NT2/D1 (cell line): ENCODE measurements at regions not wholly inside any gene's neighbourhood (a gene's known extent, or its start where the extent isn't known, plus 50 kb on each side); places are given as distances from the start of the nearest gene placed in this dataset.

Source experiments
- DNase-seq: peaks from one replicate; pipeline ENCODE4 v3.0.0-alpha.2; 2011; ENCODE audit warnings: low read depth, low spot score
- H3K27me3 ChIP-seq: 2 replicates; pipeline ENCODE4 v1.6.0; 2011; ENCODE audit warnings: mild to moderate bottlenecking; ENCODE audit not compliant: insufficient read length, insufficient read depth
- H3K36me3 ChIP-seq: 2 replicates; pipeline ENCODE4 v1.6.1; 2011; ENCODE audit warnings: mild to moderate bottlenecking, low read length, mixed read lengths; ENCODE audit not compliant: insufficient read depth, insufficient read length
- H3K4me1 ChIP-seq: 2 replicates; pipeline ENCODE4 v1.5.1; 2011; ENCODE audit not compliant: insufficient read depth, insufficient read length
- H3K4me3 ChIP-seq: 2 replicates; pipeline ENCODE4 v1.5.1; 2011; ENCODE audit warnings: low read depth; ENCODE audit not compliant: insufficient read length
- H3K9ac ChIP-seq: 2 replicates; pipeline ENCODE4 v1.6.0; 2011; ENCODE audit warnings: low read depth; ENCODE audit not compliant: insufficient read length
- H3K9me3 ChIP-seq: 2 replicates; pipeline ENCODE4 v1.5.1; 2011; ENCODE audit warnings: mild to moderate bottlenecking, low read length; ENCODE audit not compliant: insufficient read depth
- SUZ12 ChIP-seq: IDR thresholded peaks from 2 replicates; pipeline ENCODE4 v1.6.1; 2011; ENCODE audit not compliant: insufficient read length, insufficient read depth; ENCODE audit errors: extremely low read depth
- YY1 ChIP-seq: IDR thresholded peaks from 2 replicates; pipeline ENCODE4 v1.6.1; 2011; ENCODE audit not compliant: insufficient read length, insufficient read depth
- ZNF274 ChIP-seq: IDR thresholded peaks from 2 replicates; pipeline ENCODE4 v1.6.1; 2011; ENCODE audit warnings: mild to moderate bottlenecking, low read depth, low read length

DNA sequence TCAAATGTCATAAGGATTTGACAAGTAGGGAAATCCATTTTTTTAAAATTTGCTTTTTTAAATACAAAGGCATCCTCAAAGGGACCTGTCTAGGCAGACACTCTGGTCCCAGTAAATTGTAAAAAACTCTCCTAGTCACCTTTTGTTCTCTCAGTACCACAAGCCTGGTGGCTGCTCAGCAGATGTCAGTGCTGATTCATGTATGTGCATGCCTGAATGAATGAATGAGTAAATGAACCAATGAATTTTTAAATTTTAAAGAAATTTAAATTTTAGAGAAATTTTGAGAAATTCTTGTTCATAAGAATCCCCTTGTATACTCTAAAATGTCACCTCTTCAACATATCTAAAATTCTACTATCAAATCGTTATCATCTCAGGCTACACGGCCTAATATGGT lies 199.5 kb downstream of the TLE3 start:
- no peaks in the 10 kb centered on the region for H3K27me3 ChIP-seq
- no peaks in the 10 kb centered on the region for H3K36me3 ChIP-seq
- no peak overlapping the region for H3K9ac ChIP-seq
- DNase-seq = no peak
- no peaks in the 10 kb centered on the region for H3K4me1 ChIP-seq
- no peaks in the 10 kb centered on the region for H3K9me3 ChIP-seq
- no peak for TF ChIP-seq SUZ12
- no peak for TF ChIP-seq YY1
- no peak for TF ChIP-seq ZNF274
- H3K4me3 ChIP-seq = no peak overlapping the region

DNA sequence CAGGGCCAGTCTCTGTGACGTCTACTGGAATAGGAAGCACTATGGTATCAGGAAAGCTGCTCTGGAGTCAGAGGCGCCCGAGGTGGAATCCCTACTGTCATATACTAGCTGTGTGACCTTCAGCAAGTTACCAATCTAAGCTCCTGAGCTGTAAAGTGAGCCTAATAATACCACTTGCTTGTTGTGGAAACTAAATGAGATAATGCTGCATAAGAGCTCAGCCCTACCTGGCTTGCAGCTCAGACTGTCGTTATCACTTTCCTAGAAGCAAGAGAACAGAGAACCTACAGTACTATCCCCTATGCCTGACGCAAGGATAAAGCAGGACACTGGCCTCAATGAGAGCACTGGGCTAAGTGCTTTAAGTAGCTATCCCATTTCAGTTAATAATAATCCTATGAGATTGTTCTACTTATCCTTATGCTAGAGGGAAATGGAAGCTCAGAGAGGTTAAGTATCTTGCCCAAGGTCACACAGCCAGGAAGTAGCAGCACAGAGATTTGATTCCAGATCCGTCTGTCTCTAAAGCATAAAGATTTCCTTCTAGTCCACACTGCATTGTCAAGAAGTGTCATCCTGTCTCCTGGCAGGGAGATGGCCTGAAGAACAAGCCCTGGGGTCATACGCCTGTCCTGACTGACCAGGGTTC lies 195.2 kb downstream of the TLE3 start:
- TF ChIP-seq YY1 (no peak), SUZ12 (no peak), ZNF274 (no peak)
- no peak overlapping the region for H3K9ac ChIP-seq
- DNase-seq = no peak
- H3K4me3 ChIP-seq = no peak overlapping the region
- H3K9me3 ChIP-seq = no peaks in the 10 kb centered on the region
- peaks cover 1% of the 10 kb centered on the region for H3K27me3 ChIP-seq
- H3K4me1 ChIP-seq = peaks cover 2% of the 10 kb centered on the region
- no peaks in the 10 kb centered on the region for H3K36me3 ChIP-seq

GRCh38 chr15:69903470-69904469 lies 193.9 kb downstream of the TLE3 start:
- Histone ChIP-seq H3K9ac (no peak overlapping the region), H3K4me1 (peaks cover 2% of the 10 kb centered on the region), H3K9me3 (no peaks in the 10 kb centered on the region), H3K36me3 (no peaks in the 10 kb centered on the region), H3K4me3 (no peak overlapping the region), H3K27me3 (peaks cover 9% of the 10 kb centered on the region)
- DNase-seq = no peak
- no peak for TF ChIP-seq ZNF274
- TF ChIP-seq SUZ12 = no peak
- TF ChIP-seq YY1 = no peak

GRCh38 chr15:69906256-69907185 lies 191.2 kb downstream of the TLE3 start:
- no peak for DNase-seq
- Histone ChIP-seq H3K27me3 (peaks cover 9% of the 10 kb centered on the region), H3K36me3 (no peaks in the 10 kb centered on the region), H3K9ac (no peak overlapping the region), H3K9me3 (0 out of 2 replicates have a peak, but pooled peaks cover 9% of the 10 kb centered on the region), H3K4me3 (no peak overlapping the region), H3K4me1 (peaks cover 2% of the 10 kb centered on the region)
- TF ChIP-seq YY1 (no peak), ZNF274 (no peak), SUZ12 (no peak)

GRCh38 chr15:69908060-69908459 lies 189.7 kb downstream of the TLE3 start:
- Histone ChIP-seq H3K4me3 (no peak overlapping the region), H3K9me3 (0 out of 2 replicates have a peak, but pooled peaks cover 9% of the 10 kb centered on the region), H3K4me1 (peaks cover 2% of the 10 kb centered on the region), H3K27me3 (peaks cover 19% of the 10 kb centered on the region), H3K9ac (no peak overlapping the region), H3K36me3 (no peaks in the 10 kb centered on the region)
- DNase-seq = no peak
- TF ChIP-seq YY1 = no peak

- H3K4me1 ChIP-seq = peaks cover 8% of the 10 kb centered on the region
- TF ChIP-seq SUZ12 (no peak), YY1 (no peak), ZNF274 (no peak)
- 0 out of 2 replicates have a peak, but pooled peaks cover 9% of the 10 kb centered on the region for H3K9me3 ChIP-seq
- H3K4me3 ChIP-seq = no peak overlapping the region
- H3K36me3 ChIP-seq = no peaks in the 10 kb centered on the region
- no peak for DNase-seq
- peaks cover 19% of the 10 kb centered on the region for H3K27me3 ChIP-seq
- H3K9ac ChIP-seq = no peak overlapping the region
Observed at GRCh38 chr15:69908590-69909420, 188.9 kb downstream of the TLE3 start.
